GM12878 (cell line): ENCODE measurements at regions not wholly inside any gene's neighbourhood (a gene's known extent, or its start where the extent isn't known, plus 50 kb on each side); places are given as distances from the start of the nearest gene placed in this dataset.

Experiments used
- CHD4 ChIP-seq: fragments of 200-600 bp; sonication (generic); IDR thresholded peaks from 2 replicates; pipeline ENCODE4 v1.6.1; 2016; ENCODE audit warnings: mild to moderate bottlenecking
- CTCF ChIP-seq, 3 experiments: IDR thresholded peaks in 2 of 3; conservative IDR thresholded peaks in 1 of 3; 2 replicates each; pipeline ENCODE4 v1.5.1; 2011; ENCODE audit warnings: low read depth in 3 of 3, low read length in 3 of 3, mild to moderate bottlenecking in 3 of 3, control low read depth in 2 of 3, moderate library complexity in 2 of 3, inconsistent platforms in 1 of 3, mixed read lengths in 1 of 3; ENCODE audit not compliant: control insufficient read depth in 2 of 3, insufficient read depth in 1 of 3; ENCODE audit errors: extremely low read depth in 1 of 3
- POLR2A ChIP-seq: IDR thresholded peaks from 2 replicates; pipeline ENCODE4 v1.6.1; 2011; ENCODE audit warnings: low read depth, mild to moderate bottlenecking, low read length
- POLR2AphosphoS2 ChIP-seq: IDR thresholded peaks from 2 replicates; pipeline ENCODE4 v1.6.1; 2011; ENCODE audit warnings: low read depth, mild to moderate bottlenecking, low read length, improper control_type of control experiment, moderate library complexity
- RCOR1 ChIP-seq: conservative IDR thresholded peaks from 2 replicates; pipeline ENCODE4 v1.6.1; 2012; ENCODE audit warnings: low read depth, low read length, improper control_type of control experiment

DNA sequence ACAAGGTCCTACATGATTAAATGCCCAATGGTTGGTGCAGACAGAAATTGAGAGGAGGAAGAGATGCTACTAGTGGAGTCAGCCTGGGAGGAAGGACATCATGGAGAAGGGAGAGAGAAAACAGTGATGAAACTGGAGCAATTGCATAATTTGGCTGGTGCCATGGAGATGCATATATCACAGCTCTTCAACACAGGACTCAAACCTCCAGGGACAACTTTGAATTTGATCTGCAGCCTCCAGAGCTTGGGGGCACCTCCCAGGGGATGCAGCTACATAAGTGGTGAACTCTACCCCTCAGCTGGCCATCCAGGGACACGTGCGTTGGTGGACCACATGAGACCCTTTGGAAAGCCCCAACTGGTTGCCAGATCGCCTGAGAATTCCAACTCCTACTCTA lies 80.4 kb downstream of the CTAGE1 start:
- no peak for TF ChIP-seq RCOR1
- no peak for TF ChIP-seq POLR2A
- TF ChIP-seq CTCF (IDR thresholded peaks at IDR 0.05 in 2 of 3, conservative IDR thresholded peaks at IDR 0.05 in 1 of 3; ENCODE audit: control insufficient read depth in 2 of 3, extremely low read depth in 1 of 3, insufficient read depth in 1 of 3, low read depth in 3 of 3, low read length in 3 of 3): no peak
- no peak for TF ChIP-seq POLR2AphosphoS2
- TF ChIP-seq CHD4: no peak
